Lower leg skin (tissue), 4 donors: ENCODE measurements at regions not wholly inside any gene's neighbourhood (a gene's known extent, or its start where the extent isn't known, plus 50 kb on each side); places are given as distances from the start of the nearest gene placed in this dataset.

Experiments used
- DNase-seq, 2 donors: peaks; one replicate each; pipeline ENCODE4 v3.0.0-alpha.2; 2019; ENCODE audit warnings: low spot score in 2 of 2
- H3K4me3 ChIP-seq: fragments of 200-600 bp; sonication (generic); 2 replicates; pipeline ENCODE4 v1.5.1; 2017; ENCODE audit warnings: mild to moderate bottlenecking, low read depth; ENCODE audit not compliant: poor library complexity, severe bottlenecking
- CTCF ChIP-seq, 3 donors: fragments of 450-650 bp; IDR thresholded peaks; one replicate each; pipeline ENCODE4 v1.5.1; 2016; ENCODE audit warnings: antibody characterized with exemption in 3 of 3, mild to moderate bottlenecking in 3 of 3, moderate library complexity in 2 of 3
- POLR2A ChIP-seq, 2 donors: fragments of 450-650 bp; IDR thresholded peaks; one replicate each; pipeline ENCODE4 v1.6.1; 2016 to 2017; ENCODE audit warnings: antibody characterized with exemption in 2 of 2, mild to moderate bottlenecking in 1 of 2, moderate library complexity in 1 of 2
- WGBS, 2 donors: methylation state at CpG; one replicate each; pipeline ENCODE4 v1.1.5; 2018; 5-methylcytosine and 5-hydroxymethylcytosine counted together
- intact Hi-C: fragments of 100-400 bp; cut with DNase I; formaldehyde crosslinking; loops from one replicate; pipeline ENCODE4 v1.15.0; 2023; ENCODE audit warnings: low total_unique reads

GRCh38 chr2:120992791-120993555, 257.3 kb downstream of the GLI2 start:
- TF ChIP-seq POLR2A (IDR thresholded peaks at IDR 0.05) (no peak), CTCF (IDR thresholded peaks at IDR 0.05) (no peak)
- DNase-seq, result peak in 1 of 2 donors; percentile 74
- intact Hi-C loops, result no loop called here
- WGBS, 2 donors, result 86 to 90% methylated on average over 11 of the region's 11 CpGs
- H3K4me3 ChIP-seq, result no peak overlapping the region

DNA sequence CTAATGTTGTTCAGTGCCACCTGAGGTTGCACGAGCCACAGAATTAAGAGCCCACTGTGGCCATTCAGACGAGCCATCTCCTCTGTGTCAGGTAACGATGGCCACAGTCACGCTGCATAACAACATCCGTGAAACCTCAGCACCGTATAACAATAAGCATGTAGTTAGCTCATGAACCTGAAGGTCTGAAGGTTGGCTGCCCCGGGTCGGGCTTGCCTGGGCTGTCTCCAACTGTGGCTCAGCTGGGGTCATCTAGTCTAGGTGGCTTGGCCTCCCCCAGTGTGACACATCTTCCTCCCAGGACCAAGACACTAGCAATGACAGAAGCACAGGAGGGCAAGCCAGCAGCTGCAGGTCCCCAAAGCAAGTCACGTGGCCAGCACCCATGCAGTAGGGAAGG, 258.0 kb downstream of the GLI2 start:
- WGBS, 2 donors, result 79 to 83% methylated on average over 9 of the region's 9 CpGs
- peak in 1 of 2 donors; percentile 75 for DNase-seq
- TF ChIP-seq CTCF (IDR thresholded peaks at IDR 0.05), result no peak
- TF ChIP-seq POLR2A (IDR thresholded peaks at IDR 0.05), result no peak

GRCh38 chr2:120994301-120994995, 258.8 kb downstream of the GLI2 start:
- 89 to 92% methylated on average over 14 of the region's 14 CpGs for WGBS, 2 donors
- no peak overlapping the region for H3K4me3 ChIP-seq
- intact Hi-C loops, result no loop called here
- DNase-seq, result peak in 1 of 2 donors; percentile 70
- TF ChIP-seq CTCF (IDR thresholded peaks at IDR 0.05), result no peak
- TF ChIP-seq POLR2A (IDR thresholded peaks at IDR 0.05), result no peak

More for the DNA sequence above, 258.0 kb downstream of the GLI2 start:
- H3K4me3 ChIP-seq, result no peak overlapping the region
- intact Hi-C loops, result no loop called here

- TF ChIP-seq CTCF (IDR thresholded peaks at IDR 0.05) (no peak), POLR2A (IDR thresholded peaks at IDR 0.05) (no peak)
- WGBS, 2 donors, result 92 to 94% methylated on average over 7 of the region's 7 CpGs
- no peak overlapping the region for H3K4me3 ChIP-seq
- DNase-seq, result peak in 1 of 2 donors; percentile 1
- intact Hi-C loops, result no loop called here
Observed at GRCh38 chr2:120995152-120995551, 259.5 kb downstream of the GLI2 start.

DNA sequence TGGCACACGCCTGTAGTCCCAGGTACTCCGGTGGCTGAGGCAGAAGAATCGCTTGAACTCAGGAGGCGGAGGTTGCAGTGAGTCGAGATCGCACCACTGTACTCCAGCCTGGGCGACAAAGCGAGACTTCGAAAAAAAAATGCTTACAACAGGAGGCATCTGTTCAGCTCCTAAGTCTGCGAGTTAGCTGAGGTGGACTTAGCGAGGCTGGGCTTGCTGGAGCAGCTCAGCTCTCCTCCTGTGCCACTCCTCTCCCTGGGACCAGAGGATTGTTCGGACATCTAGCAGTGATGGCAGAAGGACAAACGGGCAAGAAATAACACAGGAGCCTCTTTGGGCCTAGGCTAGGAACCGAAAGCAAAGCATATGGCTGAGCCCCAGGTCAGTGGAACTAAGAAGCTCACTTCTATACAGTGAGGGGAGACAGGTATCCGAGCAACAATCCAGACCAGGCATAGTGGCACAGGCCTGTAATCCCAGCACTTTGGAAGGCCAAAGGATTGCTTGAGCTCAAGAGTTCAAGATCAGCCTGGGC, 260.1 kb downstream of the GLI2 start:
- no peak overlapping the region for H3K4me3 ChIP-seq
- no peak for TF ChIP-seq CTCF (IDR thresholded peaks at IDR 0.05)
- TF ChIP-seq POLR2A (IDR thresholded peaks at IDR 0.05), result no peak
- intact Hi-C loops, result no loop called here
- DNase-seq, result peak in 1 of 2 donors; percentile 68
- 92 to 95% methylated on average over 15 of the region's 15 CpGs for WGBS, 2 donors
